Thymus (tissue), 11 donors: ENCODE measurements at regions not wholly inside any gene's neighbourhood (a gene's known extent, or its start where the extent isn't known, plus 50 kb on each side); places are given as distances from the start of the nearest gene placed in this dataset.

Experiments
- DNase-seq, 9 donors: peaks; one replicate each; pipeline ENCODE4 v3.0.0-alpha.2; 2013; ENCODE audit warnings: low spot score in 9 of 9, low read depth in 6 of 9, missing footprints in 1 of 9
- H3K27ac ChIP-seq, 2 donors: one replicate each; pipeline ENCODE4 v1.5.1; 2013; ENCODE audit warnings: control low read depth in 1 of 2, low read depth in 1 of 2, low read length in 1 of 2, mild to moderate bottlenecking in 1 of 2, moderate library complexity in 1 of 2
- H3K27me3 ChIP-seq, 2 donors: one replicate each; pipeline ENCODE4 v1.5.1; 2013; ENCODE audit warnings: low read length in 1 of 2; ENCODE audit not compliant: control insufficient read depth in 2 of 2, insufficient read depth in 1 of 2
- H3K36me3 ChIP-seq, 2 donors: one replicate each; pipeline ENCODE4 v1.5.1; 2013; ENCODE audit warnings: low read length in 1 of 2, mild to moderate bottlenecking in 1 of 2, moderate library complexity in 1 of 2; ENCODE audit not compliant: control insufficient read depth in 2 of 2, insufficient read depth in 2 of 2
- H3K4me1 ChIP-seq, 2 donors: one replicate each; pipeline ENCODE4 v1.5.1; 2013; ENCODE audit warnings: low read length in 2 of 2; ENCODE audit not compliant: control insufficient read depth in 2 of 2, insufficient read depth in 2 of 2
- H3K4me3 ChIP-seq, 2 donors: one replicate each; pipeline ENCODE4 v1.5.1; 2013; ENCODE audit warnings: low read length in 2 of 2, control low read depth in 1 of 2, mild to moderate bottlenecking in 1 of 2
- H3K9me3 ChIP-seq, 2 donors: one replicate each; pipeline ENCODE4 v1.5.1; 2013; ENCODE audit warnings: low read length in 1 of 2, mild to moderate bottlenecking in 1 of 2; ENCODE audit not compliant: control insufficient read depth in 2 of 2, insufficient read depth in 1 of 2
- WGBS: extraction: QIAGEN DNeasy Blood & Tissue Kit; methylation state at CpG from one replicate; pipeline ENCODE4 v1.1.7; 2013; 5-methylcytosine and 5-hydroxymethylcytosine counted together
- donor health status: healthy.

- 73% methylated on average over 2 of the region's 2 CpGs for WGBS
- no peaks in the 10 kb centered on the region for H3K36me3 ChIP-seq
- no peak for DNase-seq
- H3K27me3 ChIP-seq: no peaks in the 10 kb centered on the region
- H3K4me1 ChIP-seq: peaks cover 4 to 8% of the 10 kb centered on the region in 2 donors
- H3K27ac ChIP-seq: no peak overlapping the region
- no peaks in the 10 kb centered on the region for H3K9me3 ChIP-seq
- no peak overlapping the region for H3K4me3 ChIP-seq
Observed at GRCh38 chr20:24382743-24383142, 86.7 kb upstream of the SYNDIG1 start.

GRCh38 chr20:24382331-24382730, 87.1 kb upstream of the SYNDIG1 start:
- H3K27me3 ChIP-seq: no peaks in the 10 kb centered on the region
- peaks cover 4 to 8% of the 10 kb centered on the region in 2 donors for H3K4me1 ChIP-seq
- WGBS: 73% methylated on average over 7 of the region's 7 CpGs
- H3K9me3 ChIP-seq: no peaks in the 10 kb centered on the region
- H3K27ac ChIP-seq: no peak overlapping the region
- DNase-seq: no peak
- no peaks in the 10 kb centered on the region for H3K36me3 ChIP-seq
- H3K4me3 ChIP-seq: no peak overlapping the region

- DNase-seq: no peak
- Histone ChIP-seq H3K27me3 (no peaks in the 10 kb centered on the region), H3K4me3 (no peak overlapping the region), H3K9me3 (no peaks in the 10 kb centered on the region), H3K36me3 (no peaks in the 10 kb centered on the region), H3K4me1 (peaks cover 3 to 7% of the 10 kb centered on the region in 2 donors), H3K27ac (no peak overlapping the region)
- WGBS: 81% methylated on average over 5 of the region's 5 CpGs
Observed at GRCh38 chr20:24381886-24382285, 87.5 kb upstream of the SYNDIG1 start.

- 98% methylated on average over 4 of the region's 4 CpGs for WGBS
- peaks cover 0 to 4% of the 10 kb centered on the region in 2 donors for H3K4me1 ChIP-seq
- H3K36me3 ChIP-seq: no peaks in the 10 kb centered on the region
- no peaks in the 10 kb centered on the region for H3K9me3 ChIP-seq
- no peak for DNase-seq
- H3K4me3 ChIP-seq: no peak overlapping the region
- H3K27me3 ChIP-seq: no peaks in the 10 kb centered on the region
- no peak overlapping the region for H3K27ac ChIP-seq
Observed at GRCh38 chr20:24379484-24379927, 89.9 kb upstream of the SYNDIG1 start.

GRCh38 chr20:24378661-24379483, 90.6 kb upstream of the SYNDIG1 start:
- Histone ChIP-seq H3K36me3 (no peaks in the 10 kb centered on the region), H3K4me3 (no peak overlapping the region), H3K9me3 (no peaks in the 10 kb centered on the region), H3K4me1 (peaks cover 0 to 4% of the 10 kb centered on the region in 2 donors), H3K27me3 (no peaks in the 10 kb centered on the region), H3K27ac (no peak overlapping the region)
- DNase-seq: no peak
- 81% methylated on average over 6 of the region's 6 CpGs for WGBS

GRCh38 chr20:24376311-24377099, 92.9 kb upstream of the SYNDIG1 start:
- Histone ChIP-seq H3K36me3 (no peaks in the 10 kb centered on the region), H3K9me3 (no peaks in the 10 kb centered on the region), H3K4me3 (no peak overlapping the region), H3K4me1 (no peaks in the 10 kb centered on the region), H3K27ac (no peak overlapping the region), H3K27me3 (no peaks in the 10 kb centered on the region)
- WGBS: 16% methylated on average over 2 of the region's 2 CpGs
- no peak for DNase-seq

- 97% methylated on average over 3 of the region's 3 CpGs for WGBS
- H3K27me3 ChIP-seq: no peaks in the 10 kb centered on the region
- no peaks in the 10 kb centered on the region for H3K4me1 ChIP-seq
- no peak overlapping the region for H3K4me3 ChIP-seq
- no peak for DNase-seq
- H3K27ac ChIP-seq: no peak overlapping the region
- no peaks in the 10 kb centered on the region for H3K9me3 ChIP-seq
- no peaks in the 10 kb centered on the region for H3K36me3 ChIP-seq
Observed at GRCh38 chr20:24373372-24373771, 96.1 kb upstream of the SYNDIG1 start.

GRCh38 chr20:24370911-24371695, 98.3 kb upstream of the SYNDIG1 start:
- DNase-seq: no peak
- no peaks in the 10 kb centered on the region for H3K27me3 ChIP-seq
- no peaks in the 10 kb centered on the region for H3K36me3 ChIP-seq
- H3K9me3 ChIP-seq: no peaks in the 10 kb centered on the region
- 96% methylated on average over 7 of the region's 7 CpGs for WGBS
- no peak overlapping the region for H3K4me3 ChIP-seq
- H3K4me1 ChIP-seq: no peaks in the 10 kb centered on the region
- no peak overlapping the region for H3K27ac ChIP-seq
